ENCODE measurements at regions not wholly inside any gene's neighbourhood (a gene's known extent, or its start where the extent isn't known, plus 50 kb on each side); places are given as distances from the start of the nearest gene placed in this dataset.

DNA sequence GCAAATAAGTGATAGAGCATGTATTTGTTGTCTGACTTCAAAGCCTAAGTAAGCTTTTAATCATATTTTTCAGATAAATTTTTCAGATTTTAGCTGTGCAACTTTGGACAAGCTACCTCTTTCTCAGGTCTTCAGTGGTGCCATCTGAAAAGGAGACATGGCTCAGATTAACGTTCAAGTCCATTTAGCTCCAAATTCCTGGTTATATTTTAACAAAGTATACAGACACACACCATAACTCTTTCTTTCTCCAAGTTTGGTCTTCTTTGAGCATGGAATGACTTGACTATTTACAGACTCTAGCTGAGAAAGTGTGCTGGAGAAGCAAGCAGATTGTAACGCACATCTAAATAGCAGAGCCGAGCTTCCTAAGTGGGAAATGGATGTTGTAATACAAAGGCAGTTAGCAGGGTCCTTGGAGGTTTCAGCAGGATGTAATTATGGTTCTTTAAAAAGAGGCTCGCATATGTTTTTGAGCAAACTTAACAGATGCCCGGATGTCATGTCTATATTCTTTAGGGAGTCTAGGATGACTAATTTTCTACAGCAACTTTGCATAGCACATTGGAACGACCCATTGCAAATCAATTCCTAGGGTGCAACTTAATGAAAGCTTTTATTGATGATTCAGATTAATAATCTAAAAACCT lies 128.1 kb upstream of the E2F8 start:
- TF ChIP-seq POLR2A (IDR thresholded peaks at IDR 0.05) (no peak), POLR2AphosphoS5 (IDR thresholded peaks at IDR 0.05) (no peak)
- TF ChIP-seq, protein P1, sequence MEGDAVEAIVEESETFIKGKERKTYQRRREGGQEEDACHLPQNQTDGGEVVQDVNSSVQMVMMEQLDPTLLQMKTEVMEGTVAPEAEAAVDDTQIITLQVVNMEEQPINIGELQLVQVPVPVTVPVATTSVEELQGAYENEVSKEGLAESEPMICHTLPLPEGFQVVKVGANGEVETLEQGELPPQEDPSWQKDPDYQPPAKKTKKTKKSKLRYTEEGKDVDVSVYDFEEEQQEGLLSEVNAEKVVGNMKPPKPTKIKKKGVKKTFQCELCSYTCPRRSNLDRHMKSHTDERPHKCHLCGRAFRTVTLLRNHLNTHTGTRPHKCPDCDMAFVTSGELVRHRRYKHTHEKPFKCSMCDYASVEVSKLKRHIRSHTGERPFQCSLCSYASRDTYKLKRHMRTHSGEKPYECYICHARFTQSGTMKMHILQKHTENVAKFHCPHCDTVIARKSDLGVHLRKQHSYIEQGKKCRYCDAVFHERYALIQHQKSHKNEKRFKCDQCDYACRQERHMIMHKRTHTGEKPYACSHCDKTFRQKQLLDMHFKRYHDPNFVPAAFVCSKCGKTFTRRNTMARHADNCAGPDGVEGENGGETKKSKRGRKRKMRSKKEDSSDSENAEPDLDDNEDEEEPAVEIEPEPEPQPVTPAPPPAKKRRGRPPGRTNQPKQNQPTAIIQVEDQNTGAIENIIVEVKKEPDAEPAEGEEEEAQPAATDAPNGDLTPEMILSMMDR (IDR thresholded peaks at IDR 0.05), result no peak
- Histone ChIP-seq H3K36me3 (no peaks in the 10 kb centered on the region), H3K4me1 (no peaks in the 10 kb centered on the region), H3K27ac (no peak overlapping the region), H3K27me3 (no peaks in the 10 kb centered on the region), H3K4me3 (no peak overlapping the region), H3K9me3 (no peaks in the 10 kb centered on the region)
- no peak for DNase-seq (ENCODE audit: low spot score in 2 of 2)
- intact Hi-C loops (cut with DNase I; ENCODE audit: low total_unique reads), result no loop called here

DNA sequence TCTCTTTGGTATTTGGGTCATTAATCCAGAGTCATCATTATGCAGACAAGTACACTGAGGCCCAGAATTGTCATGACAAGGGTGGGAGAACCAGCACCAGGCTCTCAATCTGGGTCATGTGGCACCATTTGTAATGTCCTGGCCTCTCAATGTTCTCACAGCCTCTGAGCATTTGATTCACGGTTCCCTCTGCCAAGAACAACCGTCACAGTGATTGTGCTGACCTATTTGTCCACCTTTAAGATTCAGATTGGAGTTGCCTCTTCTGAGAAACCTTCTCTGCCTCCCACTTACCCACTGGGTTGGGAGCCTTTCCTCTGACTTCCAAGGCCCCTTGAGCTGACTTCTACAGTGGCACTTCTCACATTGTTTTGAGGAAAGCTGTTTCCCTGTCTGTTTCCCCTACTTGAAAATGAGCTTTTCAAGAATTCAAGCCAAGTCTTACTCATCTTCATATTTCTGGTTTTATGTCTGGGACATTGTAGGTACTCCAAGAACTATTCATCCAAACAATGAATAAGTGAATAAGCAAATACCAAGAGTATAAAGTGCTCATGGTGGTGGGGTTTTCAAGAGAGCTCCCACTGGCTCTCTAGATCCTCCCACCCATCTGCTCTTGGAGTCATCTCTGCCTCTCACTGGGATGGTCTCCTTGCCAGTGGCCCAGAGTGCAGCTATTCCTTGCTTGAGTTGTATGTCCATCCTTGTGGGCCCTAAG lies 126.4 kb upstream of the E2F8 start:
- no peak for DNase-seq (ENCODE audit: low spot score in 2 of 2)
- TF ChIP-seq, protein P1 (IDR thresholded peaks at IDR 0.05), result no peak
- no peak for TF ChIP-seq POLR2AphosphoS5 (IDR thresholded peaks at IDR 0.05)
- TF ChIP-seq POLR2A (IDR thresholded peaks at IDR 0.05), result no peak
- Histone ChIP-seq H3K4me1 (no peaks in the 10 kb centered on the region), H3K27me3 (no peaks in the 10 kb centered on the region), H3K27ac (no peak overlapping the region), H3K9me3 (no peaks in the 10 kb centered on the region), H3K36me3 (no peaks in the 10 kb centered on the region), H3K4me3 (no peak overlapping the region)
- intact Hi-C loops (cut with DNase I; ENCODE audit: low total_unique reads), result no loop called here

- H3K4me1 ChIP-seq, result no peaks in the 10 kb centered on the region
- no peaks in the 10 kb centered on the region for H3K36me3 ChIP-seq
- no peak for DNase-seq (ENCODE audit: low spot score in 2 of 2)
- H3K27ac ChIP-seq, result no peak overlapping the region
- no peak overlapping the region for H3K4me3 ChIP-seq
- no peaks in the 10 kb centered on the region for H3K27me3 ChIP-seq
- H3K9me3 ChIP-seq, result no peaks in the 10 kb centered on the region
- no peak for TF ChIP-seq POLR2A (IDR thresholded peaks at IDR 0.05)
- TF ChIP-seq, protein P1 (IDR thresholded peaks at IDR 0.05), result no peak
- no peak for TF ChIP-seq POLR2AphosphoS5 (IDR thresholded peaks at IDR 0.05)
- intact Hi-C loops (cut with DNase I; ENCODE audit: low total_unique reads), result no loop called here
These were observed 125.1 kb upstream of the E2F8 start for GRCh38 chr11:19365743-19366410.

DNA sequence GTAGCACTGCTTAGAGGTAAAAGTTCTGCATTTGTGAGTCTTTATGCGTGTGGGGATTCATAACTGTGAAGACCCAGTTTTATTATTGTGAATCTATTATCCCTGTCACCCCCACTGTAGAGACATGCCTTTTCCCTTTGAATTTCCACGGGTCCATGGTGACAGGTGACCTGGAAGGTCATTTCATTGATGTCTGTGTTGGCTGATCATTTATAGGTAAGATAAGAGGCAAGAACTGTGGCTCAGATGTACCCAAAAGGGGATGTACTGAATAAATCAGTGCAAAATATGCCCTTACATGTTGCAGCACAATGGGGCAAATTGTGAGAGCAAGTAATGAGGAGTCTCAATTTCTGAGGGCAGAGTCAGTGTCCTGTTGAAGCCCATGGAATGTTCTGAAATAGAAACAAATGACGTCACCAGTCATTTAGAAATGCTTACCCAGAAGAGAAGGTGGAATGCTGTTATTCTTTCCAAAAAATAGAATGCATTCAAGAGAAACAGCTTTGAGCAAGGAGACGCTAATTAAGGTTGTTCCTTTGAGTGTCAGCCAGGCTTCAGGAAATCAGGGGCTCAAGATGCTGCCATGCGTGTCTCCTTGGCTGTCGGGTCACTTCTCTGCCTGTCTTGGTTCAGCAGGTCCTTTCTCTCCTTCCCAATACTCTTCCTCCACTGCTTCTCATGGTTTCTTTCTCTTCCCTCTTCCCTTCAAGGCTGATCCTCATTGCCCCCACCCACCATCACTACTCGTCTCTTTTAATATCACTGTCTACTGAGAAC lies 118.7 kb upstream of the E2F8 start:
- intact Hi-C loops (cut with DNase I; ENCODE audit: low total_unique reads), result no loop called here
- no peak overlapping the region for H3K27ac ChIP-seq
- H3K36me3 ChIP-seq, result no peaks in the 10 kb centered on the region
- no peaks in the 10 kb centered on the region for H3K9me3 ChIP-seq
- H3K4me3 ChIP-seq, result no peak overlapping the region
- TF ChIP-seq POLR2AphosphoS5 (IDR thresholded peaks at IDR 0.05) (no peak), POLR2A (IDR thresholded peaks at IDR 0.05) (no peak)
- TF ChIP-seq, protein P1 (IDR thresholded peaks at IDR 0.05), result no peak
- H3K27me3 ChIP-seq, result peaks cover 0 to 36% of the 10 kb centered on the region in 2 donors
- DNase-seq (ENCODE audit: low spot score in 2 of 2), result no peak
- no peaks in the 10 kb centered on the region for H3K4me1 ChIP-seq

All from breast epithelium (tissue), 4 donors.